ENCODE measurements at regions not wholly inside any gene's neighbourhood (a gene's known extent, or its start where the extent isn't known, plus 50 kb on each side); places are given as distances from the start of the nearest gene placed in this dataset.

- Histone ChIP-seq H3K27ac (ENCODE audit: low read depth, low read length, poor library complexity, severe bottlenecking) (no peak overlapping the region), H3K4me1 (ENCODE audit: insufficient read depth, low read length, poor library complexity, severe bottlenecking) (no peaks in the 10 kb centered on the region), H3K4me2 (ENCODE audit: low read length) (no peak overlapping the region), H4K20me1 (ENCODE audit: insufficient read depth, low read length) (no peaks in the 10 kb centered on the region), H3K79me2 (ENCODE audit: insufficient read depth, low read depth, low read length) (no peaks in the 10 kb centered on the region), H3K9me2 (ENCODE audit: insufficient read depth, low read length) (no peaks in the 10 kb centered on the region), H3K9me3 (ENCODE audit: low read length) (no peaks in the 10 kb centered on the region), H3K4me3 (ENCODE audit: low read depth, low read length, poor library complexity, severe bottlenecking) (no peak overlapping the region), H2AFZ (ENCODE audit: low read length) (no peak overlapping the region), H3K36me3 (ENCODE audit: insufficient read depth, low read length) (no peaks in the 10 kb centered on the region)
- BruUV-seq (replicated peaks) = no TSS peak
- no peak for TF ChIP-seq EZH2phosphoT487 (IDR thresholded peaks at IDR 0.05; ENCODE audit: borderline replicate concordance, low read depth, low read length)
- no peak for TF ChIP-seq CTCF (conservative IDR thresholded peaks at IDR 0.05; ENCODE audit: low read length)
- no peak for DNase-seq (ENCODE audit: low spot score)
- intact Hi-C loops (cut with micrococcal nuclease; ENCODE audit: unreplicated experiment) = no loop called here
- POLR2A ChIA-PET = no interaction called here
- CTCF ChIA-PET (ENCODE audit: unreplicated experiment) = no interaction called here
Observed at GRCh38 chr9:73689051-73689870, 537.6 kb downstream of the ANXA1 start.

GRCh38 chr9:73701415-73702057, 549.9 kb downstream of the ANXA1 start:
- H3K9me2 ChIP-seq (ENCODE audit: insufficient read depth, low read length) = no peaks in the 10 kb centered on the region
- no peaks in the 10 kb centered on the region for H3K4me1 ChIP-seq (ENCODE audit: insufficient read depth, low read length, poor library complexity, severe bottlenecking)
- intact Hi-C loops (cut with micrococcal nuclease; ENCODE audit: unreplicated experiment) = no loop called here
- CTCF ChIA-PET (ENCODE audit: unreplicated experiment) = no interaction called here
- no peaks in the 10 kb centered on the region for H4K20me1 ChIP-seq (ENCODE audit: insufficient read depth, low read length)
- TF ChIP-seq EZH2phosphoT487 (IDR thresholded peaks at IDR 0.05; ENCODE audit: borderline replicate concordance, low read depth, low read length) (no peak), CTCF (conservative IDR thresholded peaks at IDR 0.05; ENCODE audit: low read length) (no peak)
- POLR2A ChIA-PET = no interaction called here
- H3K27ac ChIP-seq (ENCODE audit: low read depth, low read length, poor library complexity, severe bottlenecking) = no peak overlapping the region
- no peak for DNase-seq (ENCODE audit: low spot score)
- H3K9me3 ChIP-seq (ENCODE audit: low read length) = no peaks in the 10 kb centered on the region
- H3K36me3 ChIP-seq (ENCODE audit: insufficient read depth, low read length) = no peaks in the 10 kb centered on the region
- H3K79me2 ChIP-seq (ENCODE audit: insufficient read depth, low read depth, low read length) = no peaks in the 10 kb centered on the region
- no peak overlapping the region for H2AFZ ChIP-seq (ENCODE audit: low read length)
- H3K4me2 ChIP-seq (ENCODE audit: low read length) = no peak overlapping the region
- H3K4me3 ChIP-seq (ENCODE audit: low read depth, low read length, poor library complexity, severe bottlenecking) = no peak overlapping the region
- no TSS peak for BruUV-seq (replicated peaks)

- POLR2A ChIA-PET = no interaction called here
- BruUV-seq (replicated peaks) = no TSS peak
- H3K36me3 ChIP-seq (ENCODE audit: insufficient read depth, low read length) = no peaks in the 10 kb centered on the region
Observed at GRCh38 chr9:73714294-73714693, 562.6 kb downstream of the ANXA1 start.

More at GRCh38 chr9:73714294-73714693, 562.6 kb downstream of the ANXA1 start:
- Histone ChIP-seq H3K79me2 (ENCODE audit: insufficient read depth, low read depth, low read length) (no peaks in the 10 kb centered on the region), H3K4me3 (ENCODE audit: low read depth, low read length, poor library complexity, severe bottlenecking) (no peak overlapping the region), H3K4me2 (ENCODE audit: low read length) (no peak overlapping the region), H2AFZ (ENCODE audit: low read length) (no peak overlapping the region), H3K27ac (ENCODE audit: low read depth, low read length, poor library complexity, severe bottlenecking) (no peak overlapping the region), H3K4me1 (ENCODE audit: insufficient read depth, low read length, poor library complexity, severe bottlenecking) (no peaks in the 10 kb centered on the region), H4K20me1 (ENCODE audit: insufficient read depth, low read length) (no peaks in the 10 kb centered on the region), H3K9me3 (ENCODE audit: low read length) (no peaks in the 10 kb centered on the region), H3K9me2 (ENCODE audit: insufficient read depth, low read length) (no peaks in the 10 kb centered on the region)
- intact Hi-C loops (cut with micrococcal nuclease; ENCODE audit: unreplicated experiment) = no loop called here
- DNase-seq (ENCODE audit: low spot score) = no peak
- CTCF ChIA-PET (ENCODE audit: unreplicated experiment) = no interaction called here
- TF ChIP-seq CTCF (conservative IDR thresholded peaks at IDR 0.05; ENCODE audit: low read length) = no peak
- TF ChIP-seq EZH2phosphoT487 (IDR thresholded peaks at IDR 0.05; ENCODE audit: borderline replicate concordance, low read depth, low read length) = no peak

Measured in OCI-LY7 (cell line).